NCI-H2107 treated with DMSO at 0.1 percent for 48 hours (cell line): ENCODE measurements at regions not wholly inside any gene's neighbourhood (a gene's known extent, or its start where the extent isn't known, plus 50 kb on each side); places are given as distances from the start of the nearest gene placed in this dataset.
A peak's percentile ranks its signal among the peaks of the same experiment; 100 is the strongest.

Source experiments
- DNase-seq: peaks from one replicate; lab custom pipeline; 2025; ENCODE audit not compliant: unreplicated experiment; lab: John Stamatoyannopoulos, UW

DNA sequence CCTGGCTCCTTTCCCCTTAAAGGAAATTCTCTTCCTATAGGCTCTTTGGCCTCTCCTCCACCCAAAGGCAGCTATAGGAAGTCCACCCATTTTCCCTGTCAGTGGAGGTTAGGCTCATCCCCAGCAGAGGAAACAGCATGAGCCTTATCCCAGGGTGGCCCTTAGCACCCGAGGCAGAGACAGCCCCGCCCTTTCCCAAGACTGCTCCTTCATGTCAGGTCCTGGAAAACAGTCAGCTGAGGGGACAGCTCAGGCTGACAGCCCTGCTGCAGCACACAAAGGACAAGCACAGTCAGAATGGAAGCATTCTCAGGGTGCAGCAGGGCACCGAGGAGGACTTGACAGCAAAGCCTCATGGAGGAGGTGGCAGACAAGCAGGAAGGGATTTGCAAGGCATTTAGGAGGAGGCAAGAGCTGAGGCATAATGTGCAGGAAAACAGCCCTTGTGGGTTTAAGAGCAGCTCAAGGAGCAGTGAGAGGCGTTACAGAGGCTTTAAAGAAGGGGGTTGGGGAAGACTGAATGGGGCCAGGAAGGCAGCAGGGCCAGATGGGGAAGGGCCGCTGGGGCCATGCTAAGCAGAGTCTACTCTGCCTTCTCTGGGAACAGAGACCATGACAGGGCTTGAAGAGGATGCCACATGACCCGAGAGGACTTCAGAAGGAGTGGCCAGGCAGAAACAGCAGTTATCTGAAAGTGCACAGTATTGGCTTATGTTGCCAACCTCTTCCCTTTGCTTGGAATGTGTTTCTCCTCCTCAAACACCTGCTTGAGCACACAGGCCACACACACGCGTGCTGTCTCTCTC lies 216.6 kb downstream of the SH3BP4 start:
- DNase-seq: no peak

DNA sequence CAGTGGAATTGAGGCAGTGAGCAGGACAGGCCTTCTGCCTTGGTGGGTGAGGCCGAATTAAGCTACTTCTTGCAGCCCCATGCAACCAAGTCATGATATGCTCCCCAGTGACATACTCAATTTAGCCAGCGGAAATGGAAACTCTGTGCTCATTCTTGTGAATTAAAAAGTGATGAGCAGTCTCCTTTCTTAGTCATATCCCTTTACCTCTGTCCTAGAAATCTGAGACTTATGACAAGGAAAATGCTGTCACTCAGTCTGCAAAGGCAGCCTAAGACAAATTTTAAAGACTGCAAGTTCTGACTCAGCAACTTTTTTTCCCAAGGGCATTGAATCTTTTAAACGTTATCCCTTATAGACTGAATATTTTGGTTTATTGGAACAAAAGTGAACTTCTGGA lies 218.2 kb downstream of the SH3BP4 start:
- DNase-seq: no peak

DNA sequence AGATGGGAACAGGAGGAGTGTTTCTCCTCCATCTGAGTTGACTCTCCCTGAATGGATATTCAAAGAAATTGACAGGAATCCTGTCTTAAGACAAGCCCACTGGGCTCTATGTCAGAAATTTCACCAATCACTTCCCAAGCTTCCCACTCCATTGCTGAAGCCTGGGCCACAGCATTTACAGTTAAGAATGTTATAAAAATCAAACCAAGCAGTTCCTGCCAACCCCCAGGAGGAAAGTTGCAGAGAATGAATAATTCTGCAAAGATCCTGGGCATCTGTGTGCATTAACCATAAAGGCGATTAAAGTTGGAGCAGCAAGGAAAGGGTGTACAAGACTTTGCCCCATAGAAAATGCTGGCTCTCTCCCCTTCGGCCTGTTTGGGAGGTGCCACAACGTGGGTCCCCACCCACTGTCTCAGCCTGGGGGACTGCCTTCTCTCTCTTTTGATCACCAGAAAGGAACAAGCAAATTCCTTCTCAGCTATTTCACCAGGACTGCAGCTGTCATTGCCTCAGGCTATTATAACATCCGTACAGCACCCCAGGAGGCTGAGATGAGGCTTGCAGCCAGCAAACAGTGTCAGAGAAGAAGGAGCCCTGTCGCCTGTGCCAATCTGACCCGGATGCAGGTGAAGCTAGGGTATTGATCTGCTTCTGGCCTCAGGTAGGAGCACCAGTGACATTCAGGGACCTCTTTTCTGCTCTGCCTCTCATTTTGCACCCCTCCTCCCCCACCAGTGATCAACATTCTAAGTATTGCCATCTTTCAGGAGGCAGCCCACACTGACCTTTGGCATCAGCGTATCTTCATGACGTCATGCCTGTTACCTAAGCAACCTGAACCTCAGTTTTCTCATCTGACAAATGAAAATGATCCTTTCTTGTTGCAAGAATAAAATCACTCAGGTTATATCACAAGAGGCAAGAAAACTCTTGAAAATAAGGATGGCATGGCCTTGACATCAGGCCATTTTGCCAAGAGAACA lies 219.0 kb downstream of the SH3BP4 start:
- peak; percentile 55 for DNase-seq

DNA sequence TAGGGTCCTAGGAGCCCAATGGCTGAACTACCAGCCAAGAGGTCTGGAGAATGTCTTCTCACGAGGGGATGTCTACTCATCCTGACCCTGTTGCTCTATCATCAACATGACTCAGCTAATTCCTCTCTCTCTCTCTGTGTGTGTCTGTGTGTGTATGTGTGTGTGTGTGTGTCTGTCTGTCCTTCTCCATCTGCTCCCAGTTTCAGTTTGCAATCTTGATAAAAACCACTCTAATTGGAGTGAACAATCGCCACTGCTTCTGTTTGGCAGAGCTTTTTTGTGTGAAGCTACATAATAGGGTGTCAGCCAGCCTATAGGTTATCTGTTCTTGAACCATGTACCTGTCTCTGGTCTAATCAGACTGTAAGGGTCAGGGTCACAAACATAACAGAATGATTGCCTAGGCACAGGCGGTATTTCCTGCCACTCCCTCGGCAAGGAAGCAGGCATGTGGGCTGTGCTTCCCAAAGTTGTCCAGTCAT lies 219.8 kb downstream of the SH3BP4 start:
- no peak for DNase-seq

DNA sequence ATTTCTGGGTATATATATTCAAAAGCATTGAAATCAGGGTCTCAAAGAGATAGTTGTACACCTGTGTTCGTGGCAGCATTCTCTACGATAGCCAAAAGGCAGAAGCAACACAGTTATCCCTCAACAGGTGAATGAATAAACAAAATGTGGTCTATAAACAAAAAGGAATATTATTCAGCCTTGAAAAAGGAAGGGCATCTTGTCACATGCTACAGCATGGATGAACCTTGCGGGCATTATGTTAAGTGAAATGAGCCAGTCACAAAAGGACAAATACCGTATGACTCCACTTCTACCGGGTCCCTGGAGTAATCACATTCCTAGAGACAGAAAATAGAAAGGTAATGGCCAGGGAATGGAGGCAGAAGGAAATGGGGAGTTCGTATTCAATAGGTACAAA lies 228.8 kb downstream of the SH3BP4 start:
- no peak for DNase-seq

DNA sequence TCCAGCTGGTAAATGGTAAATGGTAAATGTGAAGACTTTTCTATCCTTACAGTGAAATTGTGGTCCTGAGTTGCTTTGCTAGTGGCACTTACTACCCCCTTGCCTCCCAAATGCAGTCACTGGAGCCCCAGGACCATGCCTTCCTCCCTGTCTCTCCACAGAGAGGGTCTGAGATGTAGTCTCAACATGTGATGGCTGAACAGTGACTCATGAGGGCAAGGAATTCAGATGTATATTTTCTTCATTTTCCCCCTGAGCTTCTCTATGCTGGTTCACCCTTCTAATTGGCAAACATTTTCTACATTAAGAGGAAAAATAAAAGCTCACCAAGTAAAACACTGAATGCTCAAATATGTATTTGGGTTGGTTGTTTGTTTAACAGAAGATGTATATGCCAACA lies 232.0 kb downstream of the SH3BP4 start:
- no peak for DNase-seq

DNA sequence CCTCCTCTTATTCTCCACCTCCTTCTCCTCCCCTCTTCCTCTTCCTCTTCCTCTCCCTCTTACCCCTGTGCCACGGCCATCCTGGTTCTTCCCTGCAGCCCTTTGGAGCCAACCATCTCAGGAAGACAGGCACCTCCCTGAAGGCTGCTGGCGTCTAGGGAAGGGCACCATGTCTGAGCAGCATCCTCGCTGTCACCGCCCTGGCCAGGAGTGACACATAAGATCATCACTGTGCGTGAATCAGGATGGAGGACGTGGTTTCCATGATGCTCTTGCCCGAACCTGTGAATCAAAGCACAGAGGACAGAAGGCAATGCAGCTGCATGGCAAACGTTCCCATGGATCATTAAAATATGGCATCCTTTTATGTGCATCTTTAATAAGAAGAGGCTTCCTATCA lies 236.0 kb downstream of the SH3BP4 start:
- no peak for DNase-seq

DNA sequence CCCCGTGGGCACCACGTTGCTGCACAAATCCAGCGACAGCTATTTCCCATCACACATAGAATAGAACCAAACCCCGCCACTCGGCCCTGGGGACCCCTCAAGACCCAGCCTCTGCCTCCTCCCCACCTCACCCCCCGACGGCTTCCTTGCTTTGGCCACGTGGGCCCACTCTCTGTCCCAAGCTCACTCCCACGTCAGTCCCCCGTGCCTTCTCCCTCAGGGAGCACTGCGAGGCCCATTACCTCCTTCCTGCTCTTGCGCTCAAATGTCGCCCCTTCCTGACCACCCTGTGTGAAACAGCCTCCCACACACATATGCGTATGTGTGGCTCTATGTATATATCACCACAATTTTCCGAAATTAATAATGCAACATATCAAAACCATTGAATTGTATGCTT lies 239.7 kb downstream of the SH3BP4 start:
- no peak for DNase-seq

DNA sequence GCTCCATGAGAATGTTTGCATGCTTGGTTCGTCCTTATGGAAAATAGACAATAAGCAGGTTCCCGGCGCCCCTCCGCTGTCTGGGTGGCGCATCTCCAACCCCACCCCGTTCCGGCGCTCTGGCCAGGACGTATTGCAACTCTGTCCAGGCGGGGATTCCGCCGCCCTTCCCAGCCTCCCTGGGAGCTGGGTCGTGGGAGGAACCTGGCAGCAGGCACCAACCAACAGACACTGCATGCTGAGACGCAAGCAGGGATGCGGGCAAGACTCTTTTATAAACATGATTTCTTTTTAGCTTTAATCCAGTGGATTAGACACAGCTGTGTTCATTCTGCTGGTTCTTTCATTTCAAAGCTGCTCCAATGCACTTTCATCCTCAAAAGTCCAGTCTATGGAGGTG lies 240.2 kb downstream of the SH3BP4 start:
- DNase-seq: no peak

DNA sequence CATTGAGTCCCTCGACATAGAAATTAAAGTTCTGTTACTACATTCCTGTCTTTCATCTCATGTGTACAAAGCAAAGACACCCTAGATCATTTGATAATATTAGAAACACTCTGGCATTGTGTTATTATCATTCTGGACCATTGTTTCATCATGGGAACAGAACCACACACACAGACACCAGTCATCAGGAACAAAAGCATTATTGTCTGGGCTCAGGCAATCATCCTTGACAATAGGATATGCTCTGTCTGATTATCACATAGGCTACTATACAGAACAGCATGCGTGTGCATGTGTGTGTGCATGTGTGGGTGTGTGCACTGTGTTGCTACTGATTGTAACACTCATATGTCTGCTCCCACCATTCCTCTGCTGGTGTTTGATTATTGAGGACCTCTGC lies 242.5 kb downstream of the SH3BP4 start:
- DNase-seq: no peak

DNA sequence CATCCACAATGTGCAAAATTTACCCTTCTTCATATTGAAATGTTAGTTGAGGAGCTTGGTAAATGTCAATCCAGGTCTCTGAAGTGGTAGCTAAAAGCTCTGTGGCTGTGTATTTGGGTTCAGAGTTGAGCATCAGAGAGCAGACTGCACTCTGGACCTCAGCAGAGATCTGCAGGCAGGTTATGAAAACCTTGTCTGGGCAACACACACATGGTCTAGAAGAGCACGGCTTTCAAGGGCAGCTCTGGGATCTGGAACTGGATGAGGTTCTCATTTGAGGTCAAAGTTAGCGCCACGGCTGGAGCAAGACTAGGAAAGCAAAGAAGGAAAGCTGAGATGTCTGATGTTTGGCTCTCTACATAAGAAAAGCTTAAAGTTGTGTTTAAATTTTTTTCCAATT lies 243.0 kb downstream of the SH3BP4 start:
- DNase-seq: no peak

DNA sequence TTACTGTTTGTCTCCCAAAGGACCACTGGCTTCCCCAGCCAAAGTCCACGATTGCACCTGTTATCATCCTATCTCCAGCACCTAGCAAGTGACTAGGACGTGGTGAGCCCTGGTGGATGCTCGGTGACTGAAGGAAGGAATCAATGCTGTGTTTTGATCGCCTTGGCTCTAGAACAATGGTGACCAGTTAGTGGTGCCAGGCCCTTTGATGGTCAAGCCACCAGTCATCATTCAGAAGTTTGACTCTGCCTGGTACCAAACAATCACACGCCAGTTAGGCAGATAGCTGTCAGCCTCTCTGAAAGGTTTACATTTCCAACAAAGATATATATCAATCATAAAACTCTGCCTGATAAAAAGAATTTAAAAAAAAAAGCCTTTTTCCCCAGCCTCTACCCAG lies 244.1 kb downstream of the SH3BP4 start:
- DNase-seq: no peak

DNA sequence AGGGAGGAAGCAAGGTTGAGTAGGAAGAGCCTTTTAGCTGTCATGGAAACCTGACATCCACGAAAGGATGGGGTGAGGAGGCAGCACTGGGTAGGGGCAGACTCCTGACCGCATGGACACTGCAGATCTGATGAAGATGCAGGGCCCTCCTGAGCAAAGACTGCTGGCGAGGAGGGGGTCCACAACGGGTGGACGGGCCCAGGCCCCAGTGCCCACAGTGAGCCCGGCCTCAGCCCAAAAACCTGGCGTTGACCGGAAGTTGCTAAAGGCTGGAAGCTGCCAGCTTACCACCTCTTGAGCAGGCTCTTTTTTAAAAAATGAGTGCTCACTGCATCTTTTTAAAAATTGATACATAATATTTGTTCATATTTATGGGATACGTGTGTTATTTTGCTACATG lies 247.3 kb downstream of the SH3BP4 start:
- DNase-seq: no peak

DNA sequence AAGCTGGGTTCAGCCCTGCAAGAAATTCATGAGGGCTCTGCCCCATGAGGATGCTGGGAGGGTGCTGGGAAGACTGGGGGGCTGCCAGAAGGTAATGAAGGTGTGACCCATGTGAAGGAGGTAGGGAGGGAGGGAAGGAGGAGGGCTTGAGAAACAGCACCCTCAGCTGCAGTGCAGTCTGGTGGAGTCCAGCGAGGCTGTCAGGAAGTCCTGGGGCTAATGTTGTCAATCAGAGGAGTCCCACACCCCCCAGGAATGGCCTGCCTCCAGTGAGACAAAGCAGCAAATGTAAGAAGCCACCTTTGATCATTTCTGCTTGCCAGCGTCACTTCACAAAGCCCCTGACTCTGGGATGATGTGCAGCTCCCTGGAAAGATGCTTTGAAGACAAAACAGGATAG lies 248.4 kb downstream of the SH3BP4 start:
- DNase-seq: no peak

DNA sequence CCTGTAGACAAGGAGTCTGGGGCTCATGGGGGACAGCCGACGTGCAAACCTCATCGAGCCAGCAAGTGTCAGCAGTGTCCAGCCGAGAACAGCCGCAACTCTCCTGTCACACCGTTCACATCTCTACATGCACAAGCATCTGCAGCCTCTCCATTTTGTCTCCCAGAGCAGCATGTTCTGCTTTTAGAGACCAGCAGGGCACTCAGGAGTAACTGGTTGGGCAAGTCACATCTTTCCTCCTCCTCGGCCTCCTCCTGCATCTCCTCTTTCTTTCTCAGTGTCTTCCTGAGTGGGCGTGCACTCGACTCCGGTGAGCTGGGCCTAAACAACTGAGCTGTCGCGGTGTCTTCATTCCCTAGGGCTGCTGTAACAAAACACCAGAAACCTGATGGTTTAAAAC lies 249.9 kb downstream of the SH3BP4 start:
- DNase-seq: no peak

DNA sequence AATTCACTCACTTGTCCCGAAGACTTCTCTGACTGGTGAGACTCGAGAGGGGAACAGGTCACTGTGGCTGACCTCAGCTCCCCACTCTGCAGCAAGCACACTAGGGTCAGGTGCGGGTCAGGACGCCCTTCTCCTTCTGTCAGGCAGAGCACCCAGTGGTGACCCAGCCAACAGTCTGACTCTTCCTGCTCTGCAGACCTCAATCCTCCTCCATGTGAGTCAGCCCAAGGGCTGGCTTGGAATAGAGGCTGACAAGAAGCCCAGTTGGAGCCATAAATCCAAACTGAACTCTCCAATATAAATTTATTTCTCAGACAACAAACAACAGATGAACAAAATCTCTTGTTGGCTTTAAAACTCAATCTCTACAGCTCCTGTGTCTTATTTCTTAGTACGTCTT lies 253.1 kb downstream of the SH3BP4 start:
- DNase-seq: no peak

DNA sequence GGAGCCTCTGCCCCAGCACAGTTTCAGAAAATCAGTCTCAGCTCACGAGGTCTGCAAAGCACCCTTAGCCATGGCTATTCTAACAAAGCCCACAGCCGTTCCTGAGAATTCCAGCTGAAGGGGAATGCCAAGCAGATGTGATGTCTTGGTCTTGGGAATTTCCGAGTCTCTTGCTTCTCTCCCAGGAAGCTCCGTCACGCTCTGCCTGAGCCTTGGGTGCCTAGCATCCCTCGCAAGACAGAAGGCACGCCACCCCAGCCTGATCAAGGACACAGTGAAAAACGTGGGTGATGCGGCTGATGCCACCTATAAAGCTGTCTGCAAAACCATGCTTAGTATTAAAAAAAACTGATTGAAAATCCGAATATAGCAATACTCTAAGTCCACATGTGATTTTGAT lies 254.6 kb downstream of the SH3BP4 start:
- no peak for DNase-seq

DNA sequence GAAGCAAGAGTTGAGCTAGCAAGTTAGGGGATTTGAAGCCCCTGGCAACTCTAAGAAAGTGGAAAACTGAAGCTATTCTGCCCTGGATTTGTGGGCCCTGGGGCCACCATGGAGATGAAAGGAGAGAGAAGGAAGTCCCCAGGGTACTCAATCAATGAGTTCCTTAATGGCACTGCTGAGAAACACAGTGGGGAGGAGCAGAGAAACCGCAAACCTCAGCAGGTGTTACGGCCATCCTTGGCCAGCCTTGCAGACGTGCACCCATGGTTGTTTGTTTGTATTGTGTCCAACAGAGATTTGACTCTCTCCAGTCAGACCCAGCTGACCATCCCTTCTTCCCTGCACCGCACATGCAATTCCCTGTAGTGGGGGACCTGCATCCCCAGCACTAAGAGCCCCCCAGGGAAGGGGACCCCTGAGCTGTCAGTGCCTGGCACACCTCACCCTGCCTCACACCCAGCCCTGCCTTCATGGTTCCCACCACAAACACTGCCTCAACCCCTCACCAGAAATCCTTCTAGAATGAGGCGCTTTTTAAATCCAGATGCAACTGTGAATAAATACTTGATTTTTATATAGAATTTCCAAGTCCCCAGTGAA lies 255.3 kb downstream of the SH3BP4 start:
- DNase-seq: peak; percentile 65

DNA sequence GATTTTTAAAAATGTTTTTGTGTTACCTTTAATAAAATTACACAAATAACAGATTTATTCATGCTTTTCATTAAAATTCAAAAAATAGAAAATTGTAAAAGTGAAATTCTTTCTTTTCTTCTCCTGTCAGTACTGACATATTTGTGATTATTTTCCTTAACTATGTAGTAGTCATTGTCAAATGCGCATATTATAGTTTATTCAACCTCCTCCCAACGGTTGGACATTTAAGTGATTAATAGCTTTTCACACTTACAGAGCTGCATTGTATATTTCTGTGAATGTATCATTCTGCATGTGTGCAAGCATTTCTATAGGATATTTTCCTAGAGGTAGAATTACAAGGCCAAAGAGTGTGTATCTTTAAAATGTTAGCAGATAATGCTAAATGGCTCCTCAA lies 259.2 kb downstream of the SH3BP4 start:
- no peak for DNase-seq

DNA sequence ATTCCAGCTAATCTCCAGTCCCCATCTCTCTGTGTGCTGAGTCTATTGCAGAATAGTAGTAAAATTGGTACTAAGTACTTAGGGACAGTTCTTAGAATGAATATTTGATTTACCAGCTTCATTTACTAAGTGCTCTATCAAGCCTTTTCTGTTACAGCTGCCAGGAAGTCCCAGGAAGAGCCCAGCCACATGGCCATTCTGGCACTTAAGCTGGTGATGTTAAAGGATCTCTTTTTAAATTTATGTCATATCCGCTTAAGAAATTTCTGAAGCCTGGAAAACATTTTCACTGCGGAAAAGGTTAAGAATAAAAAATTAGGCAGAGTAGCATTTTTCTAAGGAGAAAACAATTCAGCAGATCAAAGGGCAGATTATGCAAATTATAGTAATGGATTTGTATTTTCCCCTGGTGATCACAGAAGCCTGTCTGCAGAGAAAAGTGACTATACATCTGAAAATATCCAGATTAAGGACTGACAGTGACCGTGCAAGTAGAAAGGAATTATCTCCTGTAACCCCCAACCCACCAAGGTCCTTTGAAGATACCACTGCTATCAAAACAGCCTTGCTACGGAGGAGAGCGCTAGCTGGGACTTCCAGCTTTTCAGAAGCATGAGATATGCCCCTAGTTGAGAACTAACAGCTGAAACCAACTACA lies 260.8 kb downstream of the SH3BP4 start:
- no peak for DNase-seq

DNA sequence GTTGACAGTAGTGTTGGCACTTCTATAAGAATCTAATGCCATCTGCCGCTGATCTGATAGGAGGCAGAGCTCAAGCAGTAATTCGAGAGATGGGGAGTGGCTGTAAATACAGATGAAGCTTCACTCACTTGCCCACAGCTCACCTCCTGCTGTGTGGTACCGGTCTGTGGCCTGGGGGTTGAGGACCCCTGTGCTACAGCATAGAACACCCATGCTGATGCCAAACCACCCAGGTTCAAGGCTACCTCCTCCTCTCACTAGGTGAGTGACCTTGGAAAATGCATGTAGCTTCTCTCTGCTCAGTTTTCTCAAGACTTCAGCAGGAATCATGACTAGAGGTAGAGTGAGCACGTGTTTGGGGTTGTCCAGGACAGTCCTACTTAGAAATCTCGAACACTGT lies 263.4 kb downstream of the SH3BP4 start:
- DNase-seq: no peak
